HFFc6 (cell line): ENCODE measurements at regions not wholly inside any gene's neighbourhood (a gene's known extent, or its start where the extent isn't known, plus 50 kb on each side); places are given as distances from the start of the nearest gene placed in this dataset.
"Not testable (repeated sequence)": the region's sequence is repeated elsewhere in the genome, so short reads cannot be mapped to it uniquely, and the experiment has no call there.

Experiments used
- DNase-seq: peaks from one replicate; pipeline ENCODE4 v3.0.0-alpha.2; 2018
- H3K27ac Mint-ChIP-seq: 2 replicates; pipeline ENCODE4 v1.8.0; 2020; ENCODE audit warnings: mild to moderate bottlenecking, mixed read lengths
- H3K27me3 Mint-ChIP-seq: 2 replicates; pipeline ENCODE4 v1.8.0; 2021; ENCODE audit warnings: mild to moderate bottlenecking, moderate library complexity, mixed read lengths; ENCODE audit not compliant: insufficient read depth
- H3K36me3 Mint-ChIP-seq: 2 replicates; pipeline ENCODE4 v1.8.0; 2021; ENCODE audit warnings: low read depth, mixed read lengths
- H3K4me1 Mint-ChIP-seq: 2 replicates; pipeline ENCODE4 v1.8.0; 2020; ENCODE audit warnings: low read depth, mixed read lengths
- H3K4me3 Mint-ChIP-seq: 2 replicates; pipeline ENCODE4 v1.8.0; 2020; ENCODE audit warnings: mild to moderate bottlenecking, moderate library complexity, mixed read lengths
- H3K9me3 Mint-ChIP-seq: 2 replicates; pipeline ENCODE4 v1.8.0; 2020; ENCODE audit warnings: mild to moderate bottlenecking, mixed read lengths
- TF ChIP-seq, protein P1 (sequence below): fragments of 200-600 bp; sonication (generic); IDR thresholded peaks from 2 replicates; pipeline ENCODE4 v1.5.0; 2021; ENCODE audit warnings: antibody characterized with exemption, mild to moderate bottlenecking

- TF ChIP-seq, protein P1, sequence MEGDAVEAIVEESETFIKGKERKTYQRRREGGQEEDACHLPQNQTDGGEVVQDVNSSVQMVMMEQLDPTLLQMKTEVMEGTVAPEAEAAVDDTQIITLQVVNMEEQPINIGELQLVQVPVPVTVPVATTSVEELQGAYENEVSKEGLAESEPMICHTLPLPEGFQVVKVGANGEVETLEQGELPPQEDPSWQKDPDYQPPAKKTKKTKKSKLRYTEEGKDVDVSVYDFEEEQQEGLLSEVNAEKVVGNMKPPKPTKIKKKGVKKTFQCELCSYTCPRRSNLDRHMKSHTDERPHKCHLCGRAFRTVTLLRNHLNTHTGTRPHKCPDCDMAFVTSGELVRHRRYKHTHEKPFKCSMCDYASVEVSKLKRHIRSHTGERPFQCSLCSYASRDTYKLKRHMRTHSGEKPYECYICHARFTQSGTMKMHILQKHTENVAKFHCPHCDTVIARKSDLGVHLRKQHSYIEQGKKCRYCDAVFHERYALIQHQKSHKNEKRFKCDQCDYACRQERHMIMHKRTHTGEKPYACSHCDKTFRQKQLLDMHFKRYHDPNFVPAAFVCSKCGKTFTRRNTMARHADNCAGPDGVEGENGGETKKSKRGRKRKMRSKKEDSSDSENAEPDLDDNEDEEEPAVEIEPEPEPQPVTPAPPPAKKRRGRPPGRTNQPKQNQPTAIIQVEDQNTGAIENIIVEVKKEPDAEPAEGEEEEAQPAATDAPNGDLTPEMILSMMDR: no peak
- DNase-seq: no peak
- Mint-ChIP-seq H3K27me3 (no peaks in the 10 kb centered on the region; the same call in 1 of the 2 replicates), H3K4me3 (no peak overlapping the region), H3K9me3 (no peaks in the 10 kb centered on the region), H3K27ac (no peak overlapping the region), H3K36me3 (no peaks in the 10 kb centered on the region), H3K4me1 (peaks cover 43% of the 10 kb centered on the region)
Measured at GRCh38 chr1:197985351-197985750, 68.2 kb downstream of the LHX9 start.

- H3K4me3 Mint-ChIP-seq: no peak overlapping the region
- no peaks in the 10 kb centered on the region for H3K9me3 Mint-ChIP-seq
- H3K36me3 Mint-ChIP-seq: no peaks in the 10 kb centered on the region
- TF ChIP-seq, protein P1: no peak
- no peak for DNase-seq
- peaks cover 36% of the 10 kb centered on the region for H3K4me1 Mint-ChIP-seq
- no peaks in the 10 kb centered on the region; the same call in 1 of the 2 replicates for H3K27me3 Mint-ChIP-seq
- H3K27ac Mint-ChIP-seq: no peak overlapping the region
Measured at GRCh38 chr1:197986817-197987216, 69.6 kb downstream of the LHX9 start.

DNA sequence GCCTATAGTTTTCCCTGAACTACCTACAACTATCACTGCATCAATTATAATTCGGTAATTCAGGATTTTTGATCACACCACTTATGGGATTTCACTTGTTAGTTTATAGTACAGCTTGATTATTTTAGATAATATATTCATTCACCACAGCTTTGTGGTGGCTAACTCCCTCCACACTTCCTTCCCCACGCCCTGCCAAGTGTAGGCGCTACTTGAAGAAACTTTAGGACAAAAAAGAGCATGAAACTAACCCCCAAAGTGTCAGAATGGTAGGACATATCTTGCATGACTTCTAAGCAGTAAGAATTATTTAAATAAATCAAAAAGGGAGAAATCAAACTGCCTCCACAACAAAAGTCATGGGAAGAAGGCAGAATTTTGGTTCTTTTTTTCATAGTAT, 70.1 kb downstream of the LHX9 start:
- Mint-ChIP-seq H3K4me3 (no peak overlapping the region), H3K36me3 (no peaks in the 10 kb centered on the region), H3K27me3 (no peaks in the 10 kb centered on the region; the same call in 1 of the 2 replicates), H3K27ac (no peak overlapping the region), H3K9me3 (no peaks in the 10 kb centered on the region), H3K4me1 (peaks cover 31% of the 10 kb centered on the region)
- DNase-seq: no peak
- TF ChIP-seq, protein P1: no peak

GRCh38 chr1:197988581-197988980, 71.4 kb downstream of the LHX9 start:
- not testable (repeated sequence) for DNase-seq, H3K36me3 Mint-ChIP-seq, H3K27me3 Mint-ChIP-seq, H3K27ac Mint-ChIP-seq, H3K9me3 Mint-ChIP-seq, H3K4me3 Mint-ChIP-seq
- peaks cover 18% of the 10 kb centered on the region for H3K4me1 Mint-ChIP-seq

DNA sequence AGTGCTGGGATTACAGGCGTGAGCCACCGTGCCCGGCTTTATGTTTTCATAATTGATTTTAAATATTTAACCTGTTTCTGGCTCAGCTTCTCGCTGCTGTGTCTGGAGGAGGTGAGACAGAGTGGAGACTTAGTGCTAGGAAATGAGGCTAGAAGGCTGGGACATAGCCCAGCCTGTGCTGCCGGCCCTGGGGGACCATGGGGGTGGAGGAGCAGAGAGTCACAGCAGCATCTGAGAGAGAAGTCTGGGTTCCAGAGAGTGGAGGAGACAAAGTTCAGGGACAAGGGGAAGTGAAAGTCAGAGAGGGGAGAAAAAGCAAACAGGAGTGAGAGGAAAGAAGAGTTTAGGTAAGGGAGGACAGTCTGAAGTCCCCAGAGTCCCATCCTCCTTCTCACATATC, 71.9 kb downstream of the LHX9 start:
- H3K27ac Mint-ChIP-seq: no peak overlapping the region
- no peak for DNase-seq
- no peaks in the 10 kb centered on the region for H3K9me3 Mint-ChIP-seq
- H3K27me3 Mint-ChIP-seq: no peaks in the 10 kb centered on the region
- no peaks in the 10 kb centered on the region for H3K36me3 Mint-ChIP-seq
- TF ChIP-seq, protein P1: no peak
- H3K4me1 Mint-ChIP-seq: peaks cover 13% of the 10 kb centered on the region
- no peak overlapping the region for H3K4me3 Mint-ChIP-seq

- H3K36me3 Mint-ChIP-seq: no peaks in the 10 kb centered on the region
- TF ChIP-seq, protein P1: no peak
- no peaks in the 10 kb centered on the region; the same call in 1 of the 2 replicates for H3K27me3 Mint-ChIP-seq
- DNase-seq: no peak
- H3K4me1 Mint-ChIP-seq: peaks cover 10% of the 10 kb centered on the region; the same call in 1 of the 2 replicates
- H3K9me3 Mint-ChIP-seq: no peaks in the 10 kb centered on the region
- H3K4me3 Mint-ChIP-seq: no peak overlapping the region
- H3K27ac Mint-ChIP-seq: no peak overlapping the region
Measured at GRCh38 chr1:197991594-197991993, 74.4 kb downstream of the LHX9 start.
